GM23338 (cell line): ENCODE measurements at regions not wholly inside any gene's neighbourhood (a gene's known extent, or its start where the extent isn't known, plus 50 kb on each side); places are given as distances from the start of the nearest gene placed in this dataset.
A peak's percentile ranks its signal among the peaks of the same experiment; 100 is the strongest.

ENCODE experiments used
- ATAC-seq: fragments of 200-7000 bp; cut with Tn5 transposase; 3 replicates; pipeline ENCODE4 v1.9.1; 2020
- DNase-seq: peaks from one replicate; pipeline ENCODE4 v3.0.0-alpha.2; 2015; ENCODE audit warnings: low spot score
- H2AFZ ChIP-seq: fragments of 200-600 bp; sonication (generic); 2 replicates; pipeline ENCODE4 v1.8.0; 2016; ENCODE audit warnings: antibody characterized with exemption, mild to moderate bottlenecking, moderate library complexity
- H3F3A ChIP-seq: fragments of 200-600 bp; sonication (generic); replicated peaks from 2 replicates; pipeline ENCODE4 v1.8.0; 2017; ENCODE audit warnings: antibody characterized with exemption, mixed run types, low read depth
- H3K27ac ChIP-seq: fragments of 200-600 bp; sonication (generic); 2 replicates; pipeline ENCODE4 v1.6.1; 2016; ENCODE audit warnings: low read depth
- H3K27me3 ChIP-seq: fragments of 200-600 bp; sonication (generic); 2 replicates; pipeline ENCODE4 v1.8.0; 2016; ENCODE audit warnings: mild to moderate bottlenecking, mixed run types, moderate library complexity; ENCODE audit not compliant: insufficient read depth
- H3K36me3 ChIP-seq: fragments of 200-600 bp; sonication (generic); 2 replicates; pipeline ENCODE4 v1.8.0; 2016; ENCODE audit warnings: mild to moderate bottlenecking; ENCODE audit not compliant: insufficient read depth
- H3K4me1 ChIP-seq: fragments of 200-600 bp; sonication (generic); 2 replicates; pipeline ENCODE4 v1.8.0; 2016; ENCODE audit warnings: mild to moderate bottlenecking, moderate library complexity; ENCODE audit not compliant: insufficient read depth
- H3K4me2 ChIP-seq: fragments of 200-600 bp; sonication (generic); 2 replicates; pipeline ENCODE4 v1.7.1; 2017; ENCODE audit warnings: mixed run types
- H3K4me3 ChIP-seq: fragments of 200-600 bp; sonication (generic); 2 replicates; pipeline ENCODE4 v1.6.1; 2016; ENCODE audit warnings: mixed run types
- H3K79me2 ChIP-seq: fragments of 200-600 bp; sonication (generic); replicated peaks from 2 replicates; pipeline ENCODE4 v1.8.0; 2017; ENCODE audit warnings: mild to moderate bottlenecking; ENCODE audit not compliant: insufficient read depth
- H3K9me2 ChIP-seq: fragments of 200-600 bp; sonication (generic); 2 replicates; pipeline ENCODE4 v1.8.0; 2017; ENCODE audit not compliant: insufficient read depth
- H4K20me1 ChIP-seq: fragments of 200-600 bp; sonication (generic); replicated peaks from 2 replicates; pipeline ENCODE4 v1.8.0; 2017; ENCODE audit warnings: mild to moderate bottlenecking; ENCODE audit not compliant: insufficient read depth
- H3K27ac Mint-ChIP-seq: 2 replicates; pipeline ENCODE4 v1.8.0; 2020; ENCODE audit warnings: inconsistent platforms, mild to moderate bottlenecking, moderate library complexity, mixed read lengths
- H3K27me3 Mint-ChIP-seq: 3 replicates; pipeline ENCODE4 v1.8.0; 2022; ENCODE audit warnings: low read depth, mild to moderate bottlenecking, moderate library complexity, mixed read lengths, inconsistent platforms; ENCODE audit not compliant: insufficient read depth, poor library complexity
- H3K36me3 Mint-ChIP-seq: 3 replicates; pipeline ENCODE4 v1.8.0; 2021; ENCODE audit warnings: low read depth, mild to moderate bottlenecking, inconsistent platforms, moderate library complexity, mixed read lengths
- H3K4me1 Mint-ChIP-seq: 3 replicates; pipeline ENCODE4 v1.8.0; 2020; ENCODE audit warnings: mild to moderate bottlenecking, inconsistent platforms, mixed read lengths
- H3K4me3 Mint-ChIP-seq: 3 replicates; pipeline ENCODE4 v1.8.0; 2021; ENCODE audit warnings: moderate library complexity, mild to moderate bottlenecking, inconsistent platforms, mixed read lengths
- H3K9me3 Mint-ChIP-seq: 3 replicates; pipeline ENCODE4 v1.8.0; 2020; ENCODE audit warnings: moderate library complexity, mild to moderate bottlenecking, inconsistent platforms, mixed read lengths
- CREB1 ChIP-seq: fragments of 250-450 bp; sonication (Bioruptor Pico); IDR thresholded peaks from 2 replicates; pipeline ENCODE4 v1.5.0; 2020; ENCODE audit warnings: low read depth, mild to moderate bottlenecking, moderate library complexity
- CTCF ChIP-seq, 2 experiments: fragments of 200-600 bp in 1 of 2; sonication (generic) in 1 of 2; conservative IDR thresholded peaks; 2 replicates each; pipeline versions ENCODE4 v1.5.1 to v1.6.1; 2016 to 2017; ENCODE audit warnings: antibody characterized with exemption in 2 of 2, low read depth in 2 of 2, mild to moderate bottlenecking in 2 of 2, moderate library complexity in 1 of 2
- EZH2phosphoT487 ChIP-seq: fragments of 200-600 bp; sonication (generic); IDR thresholded peaks from one replicate; pipeline ENCODE4 v1.8.1; 2018; ENCODE audit warnings: antibody characterized with exemption; ENCODE audit not compliant: unreplicated experiment
- JUNB ChIP-seq: IDR thresholded peaks from one replicate; pipeline ENCODE4 v1.6.1; 2016; ENCODE audit warnings: antibody characterized with exemption; ENCODE audit not compliant: unreplicated experiment
- NANOG ChIP-seq: IDR thresholded peaks from 2 replicates; pipeline ENCODE4 v1.6.1; 2016; ENCODE audit warnings: antibody characterized with exemption, borderline replicate concordance
- POLR2AphosphoS5 ChIP-seq: IDR thresholded peaks from 2 replicates; pipeline ENCODE4 v1.6.1; 2016; ENCODE audit warnings: antibody characterized with exemption, low read depth
- STAT1 ChIP-seq: IDR thresholded peaks from one replicate; pipeline ENCODE4 v1.6.1; 2016; ENCODE audit warnings: antibody characterized with exemption; ENCODE audit not compliant: unreplicated experiment
- ZNF114 ChIP-seq: fragments of 250-450 bp; sonication (Bioruptor Pico); IDR thresholded peaks from 2 replicates; pipeline ENCODE4 v1.5.0; 2020; ENCODE audit warnings: mild to moderate bottlenecking, moderate library complexity
- ZNF331 ChIP-seq: fragments of 250-450 bp; sonication (Bioruptor Pico); IDR thresholded peaks from 2 replicates; pipeline ENCODE4 v1.5.0; 2020; ENCODE audit warnings: low read depth, mild to moderate bottlenecking, moderate library complexity
- ZNF462 ChIP-seq: fragments of 250-450 bp; sonication (Bioruptor Pico); IDR thresholded peaks from 2 replicates; pipeline ENCODE4 v1.5.0; 2020; ENCODE audit warnings: mild to moderate bottlenecking, moderate library complexity
- TF ChIP-seq, protein P1 (sequence below): IDR thresholded peaks from 2 replicates; pipeline ENCODE4 v1.6.1; 2016; ENCODE audit warnings: antibody characterized with exemption

GRCh38 chr6:8551993-8552392 lies 116.6 kb upstream of the SLC35B3 start:
- no peaks in the 10 kb centered on the region for H3K79me2 ChIP-seq
- no peak overlapping the region for H3K4me3 ChIP-seq
- H2AFZ ChIP-seq: no peak overlapping the region
- Mint-ChIP-seq H3K9me3 (no peaks in the 10 kb centered on the region; the same call in 2 of the 3 replicates), H3K4me1 (peaks cover 18% of the 10 kb centered on the region), H3K36me3 (no peaks in the 10 kb centered on the region), H3K27me3 (no peaks in the 10 kb centered on the region), H3K27ac (peak overlapping the region; percentile 24; the same call in 1 of the 2 replicates), H3K4me3 (no peak overlapping the region)
- TF ChIP-seq EZH2phosphoT487 (no peak), STAT1 (no peak), CTCF (conservative IDR thresholded peaks at IDR 0.05; ENCODE audit: low read depth in 2 of 2) (no peak), ZNF114 (CRISPR knock-in tag) (no peak), ZNF462 (CRISPR knock-in tag) (no peak), ZNF331 (CRISPR knock-in tag) (no peak), NANOG (no peak), JUNB (no peak), CREB1 (CRISPR knock-in tag) (no peak), POLR2AphosphoS5 (no peak)
- TF ChIP-seq, protein P1, sequence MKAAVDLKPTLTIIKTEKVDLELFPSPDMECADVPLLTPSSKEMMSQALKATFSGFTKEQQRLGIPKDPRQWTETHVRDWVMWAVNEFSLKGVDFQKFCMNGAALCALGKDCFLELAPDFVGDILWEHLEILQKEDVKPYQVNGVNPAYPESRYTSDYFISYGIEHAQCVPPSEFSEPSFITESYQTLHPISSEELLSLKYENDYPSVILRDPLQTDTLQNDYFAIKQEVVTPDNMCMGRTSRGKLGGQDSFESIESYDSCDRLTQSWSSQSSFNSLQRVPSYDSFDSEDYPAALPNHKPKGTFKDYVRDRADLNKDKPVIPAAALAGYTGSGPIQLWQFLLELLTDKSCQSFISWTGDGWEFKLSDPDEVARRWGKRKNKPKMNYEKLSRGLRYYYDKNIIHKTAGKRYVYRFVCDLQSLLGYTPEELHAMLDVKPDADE: no peak
- ATAC-seq (no peak; the same call in 2 of the 3 replicates), DNase-seq (peak; percentile 13)
- no peak overlapping the region for H3K4me2 ChIP-seq
- no peaks in the 10 kb centered on the region for H3F3A ChIP-seq
- H3K27ac ChIP-seq: no peak overlapping the region
- H3K4me1 ChIP-seq: 0 out of 2 replicates have a peak, but pooled peaks cover 4% of the 10 kb centered on the region
- H3K27me3 ChIP-seq: no peaks in the 10 kb centered on the region
- H4K20me1 ChIP-seq: no peaks in the 10 kb centered on the region
- H3K36me3 ChIP-seq: no peaks in the 10 kb centered on the region
- H3K9me2 ChIP-seq: no peaks in the 10 kb centered on the region
